HCT116 (cell line): ENCODE measurements at regions not wholly inside any gene's neighbourhood (a gene's known extent, or its start where the extent isn't known, plus 50 kb on each side); places are given as distances from the start of the nearest gene placed in this dataset.

ENCODE experiments used
- ATAC-seq: fragments of 200-7000 bp; cut with Tn5 transposase; 2 replicates; pipeline ENCODE4 v1.9.1; 2020; ENCODE audit warnings: mild to moderate bottlenecking, moderate library complexity
- BruUV-seq: library from RNA; stranded (reverse); fragments of 400-500 nt; replicated peaks from 2 replicates; lab custom pipeline; 2021; lab: Mats Ljungman, UMichigan
- CTCF ChIA-PET: fragments of 300-600 bp; sonication (Branson Sonifier 250); formaldehyde crosslinking; loops from one replicate; lab custom pipeline; 2021; ENCODE audit warnings: antibody characterized with exemption; lab: Charles Lee
- POLR2A ChIA-PET: fragments of 300-600, 350-600 bp; sonication (Branson Sonifier 250); formaldehyde crosslinking; loops from one replicate; lab custom pipeline; 2021; ENCODE audit warnings: antibody characterized with exemption; lab: Charles Lee
- RAD21 ChIA-PET, 2 experiments: fragments of 300-600 bp; sonication (Branson Sonifier 250); formaldehyde crosslinking; loops; one replicate each; lab custom pipeline; 2023; ENCODE audit warnings: low total read pairs in 2 of 2; ENCODE audit not compliant: uncharacterized antibody in 2 of 2, unreplicated experiment in 2 of 2, low non-redundant PET in 1 of 2; lab: Charles Lee
- DNase-seq: peaks from one replicate; pipeline ENCODE4 v3.0.0-alpha.2; 2010; ENCODE audit warnings: low read depth, low spot score
- H2AFZ ChIP-seq: fragments of 200-600 bp; shearing (Covaris generic), sonication (generic); 2 replicates; pipeline ENCODE4 v1.6.1; 2017; ENCODE audit warnings: low read depth, mixed run types, mixed read lengths, antibody characterized with exemption, low read length; ENCODE audit not compliant: poor library complexity, severe bottlenecking
- H3K27ac ChIP-seq: 2 replicates; pipeline ENCODE4 v1.5.1; 2012; ENCODE audit warnings: low read depth, low read length
- H3K27me3 ChIP-seq: fragments of 200-600 bp; sonication (generic); 2 replicates; pipeline ENCODE4 v1.6.1; 2016; ENCODE audit warnings: mixed run types, low read length, mixed read lengths; ENCODE audit not compliant: insufficient read depth
- H3K36me3 ChIP-seq, 2 experiments: fragments of 200-500 bp in 1 of 2; fragments of 200-600 bp in 1 of 2; sonication (Bioruptor generic) in 1 of 2; sonication (generic) in 1 of 2; 2 replicates each; pipeline versions ENCODE4 v1.5.1 to v1.6.1; 2014 to 2016; ENCODE audit warnings: low read length in 2 of 2, inconsistent platforms in 1 of 2, mixed read lengths in 1 of 2, mixed run types in 1 of 2; ENCODE audit not compliant: insufficient read depth in 2 of 2, control insufficient read depth in 1 of 2
- H3K4me1 ChIP-seq, 2 experiments: fragments of 200-600 bp in 1 of 2; sonication (generic) in 1 of 2; 2 replicates each; pipeline versions ENCODE4 v1.5.1 to v1.6.1; 2012 to 2017; ENCODE audit warnings: low read length in 2 of 2, inconsistent platforms in 1 of 2, mild to moderate bottlenecking in 1 of 2, mixed read lengths in 1 of 2, mixed run types in 1 of 2, moderate library complexity in 1 of 2; ENCODE audit not compliant: insufficient read depth in 2 of 2, control insufficient read depth in 1 of 2
- H3K4me2 ChIP-seq: fragments of 200-600 bp; sonication (generic); 2 replicates; pipeline ENCODE4 v1.6.1; 2017; ENCODE audit warnings: mixed run types, low read length, mixed read lengths
- H3K4me3 ChIP-seq, 2 experiments: fragments of 200-600 bp in 1 of 2; sonication (generic) in 1 of 2; replicated peaks in 1 of 2; 2 replicates each; pipeline ENCODE4 v1.5.1; 2011 to 2016; ENCODE audit warnings: low read length in 2 of 2, control low read depth in 1 of 2, low read depth in 1 of 2, mild to moderate bottlenecking in 1 of 2, mixed read lengths in 1 of 2, mixed run types in 1 of 2
- H3K79me2 ChIP-seq: fragments of 200-600 bp; sonication (generic); 2 replicates; pipeline ENCODE4 v1.6.1; 2017; ENCODE audit warnings: mild to moderate bottlenecking, mixed run types, low read length, moderate library complexity, mixed read lengths; ENCODE audit not compliant: insufficient read depth
- H3K9ac ChIP-seq: fragments of 200-600 bp; sonication (generic); 2 replicates; pipeline ENCODE4 v1.6.1; 2016; ENCODE audit warnings: low read length, mixed read lengths
- H3K9me2 ChIP-seq: fragments of 200-600 bp; sonication (generic), shearing (Covaris generic); 2 replicates; pipeline ENCODE4 v1.6.1; 2017; ENCODE audit warnings: mixed run types, mild to moderate bottlenecking, moderate library complexity; ENCODE audit not compliant: insufficient read depth
- H3K9me3 ChIP-seq, 2 experiments: fragments of 200-500 bp in 1 of 2; fragments of 200-600 bp in 1 of 2; sonication (Bioruptor generic) in 1 of 2; sonication (generic) in 1 of 2; 2 replicates each; pipeline ENCODE4 v1.6.1; 2014 to 2017; ENCODE audit warnings: low read length in 2 of 2, mixed read lengths in 2 of 2, inconsistent platforms in 1 of 2, low read depth in 1 of 2, mild to moderate bottlenecking in 1 of 2, mixed run types in 1 of 2, moderate library complexity in 1 of 2; ENCODE audit not compliant: control insufficient read depth in 1 of 2, insufficient read depth in 1 of 2
- H4K20me1 ChIP-seq: fragments of 200-600 bp; sonication (generic), shearing (Covaris generic); 2 replicates; pipeline ENCODE4 v1.6.1; 2017; ENCODE audit warnings: mixed run types, mild to moderate bottlenecking, moderate library complexity; ENCODE audit not compliant: insufficient read depth
- CBX3 ChIP-seq: IDR thresholded peaks from 2 replicates; pipeline ENCODE4 v1.6.1; 2012; ENCODE audit warnings: low read depth
- CEBPB ChIP-seq: IDR thresholded peaks from 2 replicates; pipeline ENCODE4 v1.6.1; 2012; ENCODE audit warnings: low read depth
- EGR1 ChIP-seq: IDR thresholded peaks from 2 replicates; pipeline ENCODE4 v1.6.1; 2012; ENCODE audit warnings: low read depth
- ELF1 ChIP-seq: IDR thresholded peaks from 2 replicates; pipeline ENCODE4 v1.6.1; 2012; ENCODE audit warnings: low read depth, borderline replicate concordance
- EZH2phosphoT487 ChIP-seq: fragments of 200-600 bp; IDR thresholded peaks from 2 replicates; pipeline ENCODE4 v1.6.1; 2018; ENCODE audit warnings: antibody characterized with exemption, borderline replicate concordance
- FOSL1 ChIP-seq: IDR thresholded peaks from 2 replicates; pipeline ENCODE4 v1.6.1; 2012; ENCODE audit warnings: low read depth
- JUND ChIP-seq: IDR thresholded peaks from 2 replicates; pipeline ENCODE4 v1.6.1; 2012
- POLR2A ChIP-seq: IDR thresholded peaks from 2 replicates; pipeline ENCODE4 v1.7.0; 2011; ENCODE audit warnings: borderline replicate concordance; ENCODE audit not compliant: insufficient read depth, insufficient read length; ENCODE audit errors: extremely low read depth
- POLR2AphosphoS5 ChIP-seq: IDR thresholded peaks from 2 replicates; pipeline ENCODE4 v1.6.1; 2011; ENCODE audit warnings: mild to moderate bottlenecking, low read depth, low read length, moderate library complexity
- SIN3A ChIP-seq: IDR thresholded peaks from 2 replicates; pipeline ENCODE4 v1.6.1; 2012; ENCODE audit warnings: low read depth
- SP1 ChIP-seq: IDR thresholded peaks from 2 replicates; pipeline ENCODE4 v1.6.1; 2012; ENCODE audit warnings: low read depth
- TCF7L2 ChIP-seq: IDR thresholded peaks from 2 replicates; pipeline ENCODE4 v1.7.0; 2011; ENCODE audit warnings: borderline replicate concordance, inconsistent platforms; ENCODE audit not compliant: insufficient read depth, insufficient read length; ENCODE audit errors: extremely low read depth
- ZNF274 ChIP-seq: fragments of 200-500 bp; sonication (Bioruptor generic); IDR thresholded peaks from 2 replicates; pipeline ENCODE4 v1.6.1; 2014; ENCODE audit warnings: mild to moderate bottlenecking, low read depth, low read length, inconsistent platforms
- intact Hi-C: fragments of 100-400 bp; cut with micrococcal nuclease; formaldehyde crosslinking; loops from 2 replicates; pipeline ENCODE4 v1.10.0; 2022
- TF ChIP-seq, protein P1 (sequence below): IDR thresholded peaks from 2 replicates; pipeline ENCODE4 v1.6.1; 2011; ENCODE audit warnings: mild to moderate bottlenecking, low read length, moderate library complexity; ENCODE audit not compliant: insufficient replicate concordance; ENCODE audit errors: extremely low read depth
- TF ChIP-seq, protein P2 (sequence below), 3 experiments: fragments of 200-600 bp in 1 of 3; sonication (generic) in 1 of 3; IDR thresholded peaks in 2 of 3; conservative IDR thresholded peaks in 1 of 3; 2 replicates each; pipeline ENCODE4 v1.5.1; 2012 to 2017; ENCODE audit warnings: low read depth in 2 of 3, low read length in 2 of 3, antibody characterized with exemption in 1 of 3, borderline replicate concordance in 1 of 3, control low read depth in 1 of 3, mild to moderate bottlenecking in 1 of 3, mixed read lengths in 1 of 3, mixed run types in 1 of 3, moderate library complexity in 1 of 3; ENCODE audit not compliant: insufficient read depth in 1 of 3
- TF ChIP-seq, protein P3 (sequence below): IDR thresholded peaks from 2 replicates; pipeline ENCODE4 v1.6.1; 2012

DNA sequence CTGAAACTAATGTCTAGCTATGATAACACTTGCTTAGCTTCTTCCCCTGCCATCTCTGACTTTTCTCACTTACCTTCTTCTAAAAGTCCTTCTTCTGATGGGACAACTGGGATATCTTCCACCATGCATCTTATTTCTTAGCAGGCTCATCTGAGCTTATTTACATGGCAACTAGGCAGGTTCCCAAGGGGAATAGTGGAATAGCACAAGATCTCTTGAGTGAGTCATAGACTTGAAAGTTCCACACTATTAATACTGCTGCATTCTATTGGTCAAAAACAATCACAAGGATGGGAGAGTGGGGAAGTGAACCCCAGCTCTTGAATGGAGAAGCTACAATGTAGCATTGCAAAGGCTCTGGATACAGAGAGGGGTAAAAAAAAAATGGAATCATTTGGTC is 142.1 kb downstream of the HAO1 start (continued):
- TF ChIP-seq, protein P1, sequence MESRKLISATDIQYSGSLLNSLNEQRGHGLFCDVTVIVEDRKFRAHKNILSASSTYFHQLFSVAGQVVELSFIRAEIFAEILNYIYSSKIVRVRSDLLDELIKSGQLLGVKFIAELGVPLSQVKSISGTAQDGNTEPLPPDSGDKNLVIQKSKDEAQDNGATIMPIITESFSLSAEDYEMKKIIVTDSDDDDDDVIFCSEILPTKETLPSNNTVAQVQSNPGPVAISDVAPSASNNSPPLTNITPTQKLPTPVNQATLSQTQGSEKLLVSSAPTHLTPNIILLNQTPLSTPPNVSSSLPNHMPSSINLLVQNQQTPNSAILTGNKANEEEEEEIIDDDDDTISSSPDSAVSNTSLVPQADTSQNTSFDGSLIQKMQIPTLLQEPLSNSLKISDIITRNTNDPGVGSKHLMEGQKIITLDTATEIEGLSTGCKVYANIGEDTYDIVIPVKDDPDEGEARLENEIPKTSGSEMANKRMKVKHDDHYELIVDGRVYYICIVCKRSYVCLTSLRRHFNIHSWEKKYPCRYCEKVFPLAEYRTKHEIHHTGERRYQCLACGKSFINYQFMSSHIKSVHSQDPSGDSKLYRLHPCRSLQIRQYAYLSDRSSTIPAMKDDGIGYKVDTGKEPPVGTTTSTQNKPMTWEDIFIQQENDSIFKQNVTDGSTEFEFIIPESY: no peak
- no peak for TF ChIP-seq CEBPB
- no peak for TF ChIP-seq TCF7L2
- TF ChIP-seq CBX3: no peak
- TF ChIP-seq, protein P2, sequence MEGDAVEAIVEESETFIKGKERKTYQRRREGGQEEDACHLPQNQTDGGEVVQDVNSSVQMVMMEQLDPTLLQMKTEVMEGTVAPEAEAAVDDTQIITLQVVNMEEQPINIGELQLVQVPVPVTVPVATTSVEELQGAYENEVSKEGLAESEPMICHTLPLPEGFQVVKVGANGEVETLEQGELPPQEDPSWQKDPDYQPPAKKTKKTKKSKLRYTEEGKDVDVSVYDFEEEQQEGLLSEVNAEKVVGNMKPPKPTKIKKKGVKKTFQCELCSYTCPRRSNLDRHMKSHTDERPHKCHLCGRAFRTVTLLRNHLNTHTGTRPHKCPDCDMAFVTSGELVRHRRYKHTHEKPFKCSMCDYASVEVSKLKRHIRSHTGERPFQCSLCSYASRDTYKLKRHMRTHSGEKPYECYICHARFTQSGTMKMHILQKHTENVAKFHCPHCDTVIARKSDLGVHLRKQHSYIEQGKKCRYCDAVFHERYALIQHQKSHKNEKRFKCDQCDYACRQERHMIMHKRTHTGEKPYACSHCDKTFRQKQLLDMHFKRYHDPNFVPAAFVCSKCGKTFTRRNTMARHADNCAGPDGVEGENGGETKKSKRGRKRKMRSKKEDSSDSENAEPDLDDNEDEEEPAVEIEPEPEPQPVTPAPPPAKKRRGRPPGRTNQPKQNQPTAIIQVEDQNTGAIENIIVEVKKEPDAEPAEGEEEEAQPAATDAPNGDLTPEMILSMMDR (IDR thresholded peaks at IDR 0.05 in 2 of 3, conservative IDR thresholded peaks at IDR 0.05 in 1 of 3; ENCODE audit: borderline replicate concordance in 1 of 3, insufficient read depth in 1 of 3, low read depth in 2 of 3, low read length in 2 of 3): no peak
- TF ChIP-seq SP1: no peak
- no peak for TF ChIP-seq ZNF274

DNA sequence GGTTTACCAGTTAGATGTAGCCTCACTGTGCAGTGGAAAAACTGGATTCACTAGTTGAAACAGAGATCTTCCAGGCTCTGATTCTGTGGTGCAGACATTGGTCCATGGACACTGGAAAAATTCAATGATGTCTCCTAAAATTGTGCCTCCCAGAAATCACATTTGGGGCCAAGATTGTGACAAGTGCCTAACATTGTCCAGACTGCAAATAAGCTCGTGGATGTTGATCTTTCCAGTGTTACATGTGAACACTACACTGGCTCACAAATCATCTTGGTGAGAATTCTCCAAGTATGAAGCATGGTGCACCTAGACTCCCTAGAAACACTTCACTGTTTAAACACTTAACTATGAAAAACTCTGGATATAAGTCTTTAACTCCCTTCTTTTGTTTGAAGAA is 140.4 kb downstream of the HAO1 start:
- Histone ChIP-seq H3K9ac (no peak overlapping the region), H3K9me2 (no peaks in the 10 kb centered on the region), H2AFZ (no peak overlapping the region), H3K4me2 (no peak overlapping the region), H3K4me3 (no peak overlapping the region), H3K79me2 (no peaks in the 10 kb centered on the region), H4K20me1 (no peaks in the 10 kb centered on the region), H3K9me3 (peaks cover 0 to 4% of the 10 kb centered on the region in 2 experiments; a peak in 1 of 4 replicates), H3K27me3 (no peaks in the 10 kb centered on the region), H3K4me1 (no peaks in the 10 kb centered on the region), H3K27ac (no peak overlapping the region), H3K36me3 (no peaks in the 10 kb centered on the region)
- DNase-seq (no peak), ATAC-seq (no peak)
- BruUV-seq: no TSS peak
- intact Hi-C loops: no loop called here
- POLR2A ChIA-PET: no interaction called here
- CTCF ChIA-PET: no interaction called here
- TF ChIP-seq FOSL1 (no peak), SIN3A (no peak), CBX3 (no peak), EZH2phosphoT487 (no peak), JUND (no peak), ELF1 (no peak), POLR2A (no peak), EGR1 (no peak), TCF7L2 (no peak), POLR2AphosphoS5 (no peak), ZNF274 (no peak), CEBPB (no peak)
- TF ChIP-seq, protein P2 (IDR thresholded peaks at IDR 0.05 in 2 of 3, conservative IDR thresholded peaks at IDR 0.05 in 1 of 3; ENCODE audit: borderline replicate concordance in 1 of 3, insufficient read depth in 1 of 3, low read depth in 2 of 3, low read length in 2 of 3): no peak
- TF ChIP-seq, protein P3, sequence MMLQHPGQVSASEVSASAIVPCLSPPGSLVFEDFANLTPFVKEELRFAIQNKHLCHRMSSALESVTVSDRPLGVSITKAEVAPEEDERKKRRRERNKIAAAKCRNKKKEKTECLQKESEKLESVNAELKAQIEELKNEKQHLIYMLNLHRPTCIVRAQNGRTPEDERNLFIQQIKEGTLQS: no peak
- RAD21 ChIA-PET: no interaction called here
